H1 (cell line): ENCODE measurements at regions not wholly inside any gene's neighbourhood (a gene's known extent, or its start where the extent isn't known, plus 50 kb on each side); places are given as distances from the start of the nearest gene placed in this dataset.

Experiments
- CTCF ChIA-PET: fragments of 300-600 bp; sonication (Branson Sonifier 250); formaldehyde crosslinking; loops from one replicate; lab custom pipeline; 2021; ENCODE audit not compliant: partially characterized antibody; lab: Charles Lee
- POLR2A ChIA-PET: fragments of 300-600 bp; sonication (Branson Sonifier 250); formaldehyde crosslinking; loops from one replicate; lab custom pipeline; 2021; ENCODE audit warnings: inconsistent platforms; ENCODE audit not compliant: partially characterized antibody; lab: Charles Lee
- DNase-seq, 2 experiments: peaks; one replicate each; pipeline versions ENCODE4 v3.0.0 to v3.0.0-alpha.2; 2010 to 2022; ENCODE audit warnings: low spot score in 2 of 2, low read depth in 1 of 2, mixed read lengths in 1 of 2
- FAIRE-seq: peaks from 2 replicates; lab custom pipeline; 2011; peaks lifted over from hg19 to GRCh38; lab: Jason Lieb, UNC
- H2AFZ ChIP-seq: 2 replicates; pipeline ENCODE4 v1.8.1; 2012; ENCODE audit warnings: low read length, inconsistent platforms
- H2AK5ac ChIP-seq: 2 replicates; pipeline ENCODE4 v1.6.1; 2013; ENCODE audit warnings: low read depth, low read length
- H2BK120ac ChIP-seq: replicated peaks from 2 replicates; pipeline ENCODE3; 2013; ENCODE audit warnings: low read depth, low read length, inconsistent platforms
- H2BK12ac ChIP-seq: 2 replicates; pipeline ENCODE4 v1.6.1; 2013; ENCODE audit warnings: low read depth, low read length
- H2BK15ac ChIP-seq: 2 replicates; pipeline ENCODE4 v1.6.1; 2013; ENCODE audit warnings: low read length
- H2BK20ac ChIP-seq: 2 replicates; pipeline ENCODE4 v1.6.1; 2013; ENCODE audit warnings: low read length
- H2BK5ac ChIP-seq: 2 replicates; pipeline ENCODE4 v1.6.1; 2013; ENCODE audit warnings: low read depth, low read length
- H3K14ac ChIP-seq: 2 replicates; pipeline ENCODE4 v1.6.1; 2013; ENCODE audit warnings: inconsistent platforms; ENCODE audit not compliant: insufficient read length
- H3K18ac ChIP-seq: 2 replicates; pipeline ENCODE4 v1.6.1; 2013; ENCODE audit warnings: low read length; ENCODE audit errors: extremely low read depth
- H3K23ac ChIP-seq: 2 replicates; pipeline ENCODE4 v1.6.1; 2013; ENCODE audit warnings: inconsistent platforms; ENCODE audit not compliant: insufficient read length
- H3K23me2 ChIP-seq: 2 replicates; pipeline ENCODE4 v1.6.1; 2013; ENCODE audit warnings: low read depth, low read length
- H3K27ac ChIP-seq: 2 replicates; pipeline ENCODE4 v1.6.1; 2011; ENCODE audit warnings: low read depth, low read length, inconsistent platforms
- H3K27me3 ChIP-seq, 4 experiments: replicated peaks in 1 of 4; 1 replicate in 1 of 4; 2 replicates in 3 of 4; pipeline versions ENCODE4 v1.6.1 to v1.8.1; 2011 to 2013; ENCODE audit warnings: low read length in 3 of 4, mild to moderate bottlenecking in 3 of 4, inconsistent platforms in 2 of 4, mixed read lengths in 2 of 4, moderate library complexity in 1 of 4; ENCODE audit not compliant: control insufficient read depth in 3 of 4, insufficient read depth in 3 of 4; ENCODE audit errors: extremely low read depth in 1 of 4
- H3K36me3 ChIP-seq, 4 experiments: 2 replicates each; pipeline versions ENCODE4 v1.6.1 to v1.8.1; 2011 to 2013; ENCODE audit warnings: mild to moderate bottlenecking in 4 of 4, low read length in 3 of 4, moderate library complexity in 2 of 4, control low read depth in 1 of 4, inconsistent platforms in 1 of 4; ENCODE audit not compliant: insufficient read depth in 4 of 4, control insufficient read depth in 2 of 4
- H3K4ac ChIP-seq: replicated peaks from 2 replicates; pipeline ENCODE3; 2013; ENCODE audit warnings: low read length, low read depth, mixed read lengths, inconsistent platforms; ENCODE audit not compliant: insufficient read length
- H3K4me1 ChIP-seq, 4 experiments: replicated peaks in 1 of 4; 1 replicate in 1 of 4; 2 replicates in 3 of 4; pipeline versions ENCODE4 v1.6.1 to v1.8.1; 2011 to 2013; ENCODE audit warnings: low read length in 3 of 4, inconsistent platforms in 2 of 4, mixed read lengths in 1 of 4; ENCODE audit not compliant: insufficient read depth in 4 of 4, control insufficient read depth in 3 of 4
- H3K4me2 ChIP-seq, 2 experiments: 2 replicates each; pipeline versions ENCODE4 v1.6.1 to v1.8.1; 2011 to 2013; ENCODE audit warnings: low read depth in 2 of 2, low read length in 2 of 2, control low read depth in 1 of 2, inconsistent platforms in 1 of 2, mild to moderate bottlenecking in 1 of 2; ENCODE audit not compliant: insufficient read depth in 1 of 2
- H3K4me3 ChIP-seq, 4 experiments: fragments of 200-600, 300-600 bp in 1 of 4; sonication (generic), shearing (Covaris generic), sonication (Bioruptor Twin) in 1 of 4; 2 replicates each; pipeline versions ENCODE4 v1.5.1 to v1.8.1; 2011 to 2016; ENCODE audit warnings: low read length in 4 of 4, low read depth in 3 of 4, control low read depth in 2 of 4, inconsistent platforms in 2 of 4, mild to moderate bottlenecking in 2 of 4, mixed read lengths in 1 of 4, moderate library complexity in 1 of 4; ENCODE audit not compliant: insufficient read depth in 2 of 4; ENCODE audit errors: extremely low read depth in 1 of 4
- H3K56ac ChIP-seq: replicated peaks from 2 replicates; pipeline ENCODE3; 2013; ENCODE audit warnings: low read depth, mild to moderate bottlenecking, mixed read lengths, low read length, inconsistent platforms; ENCODE audit not compliant: insufficient read length
- H3K79me1 ChIP-seq: 2 replicates; pipeline ENCODE4 v1.6.1; 2013; ENCODE audit warnings: low read depth, low read length, control low read depth
- H3K79me2 ChIP-seq, 2 experiments: 2 replicates each; pipeline versions ENCODE4 v1.6.1 to v1.8.1; 2012 to 2013; ENCODE audit warnings: low read length in 2 of 2, mild to moderate bottlenecking in 2 of 2, inconsistent platforms in 1 of 2; ENCODE audit not compliant: insufficient read depth in 2 of 2, control insufficient read depth in 1 of 2
- H3K9ac ChIP-seq, 4 experiments: replicated peaks in 1 of 4; 1 replicate in 1 of 4; 2 replicates in 3 of 4; pipeline versions ENCODE4 v1.6.1 to v1.8.1; 2011 to 2013; ENCODE audit warnings: low read depth in 3 of 4, low read length in 3 of 4, control low read depth in 2 of 4, mild to moderate bottlenecking in 2 of 4, moderate library complexity in 2 of 4, inconsistent platforms in 1 of 4; ENCODE audit errors: extremely low read depth in 1 of 4
- H3K9me3 ChIP-seq, 2 experiments: 2 replicates each; pipeline versions ENCODE4 v1.6.1 to v1.8.1; 2012 to 2013; ENCODE audit warnings: mild to moderate bottlenecking in 2 of 2, moderate library complexity in 2 of 2, control low read depth in 1 of 2, inconsistent platforms in 1 of 2, low read depth in 1 of 2, low read length in 1 of 2, mixed read lengths in 1 of 2; ENCODE audit not compliant: insufficient read depth in 2 of 2
- H4K20me1 ChIP-seq, 2 experiments: replicated peaks in 1 of 2; 2 replicates each; pipeline versions ENCODE3 to v1.8.1; 2011 to 2013; ENCODE audit warnings: inconsistent platforms in 2 of 2, low read length in 2 of 2, mild to moderate bottlenecking in 1 of 2; ENCODE audit not compliant: insufficient read depth in 2 of 2, control insufficient read depth in 1 of 2
- H4K5ac ChIP-seq: 2 replicates; pipeline ENCODE4 v1.6.1; 2013; ENCODE audit warnings: low read length, low read depth, mixed read lengths, inconsistent platforms; ENCODE audit not compliant: insufficient read length
- H4K8ac ChIP-seq: 2 replicates; pipeline ENCODE4 v1.8.0; 2013; ENCODE audit warnings: mild to moderate bottlenecking, moderate library complexity, low read length, inconsistent platforms; ENCODE audit not compliant: insufficient read depth; ENCODE audit errors: extremely low read depth
- H4K91ac ChIP-seq: replicated peaks from 2 replicates; pipeline ENCODE3; 2013; ENCODE audit warnings: low read length, mixed read lengths, inconsistent platforms; ENCODE audit not compliant: insufficient read length
- BACH1 ChIP-seq: IDR thresholded peaks from 2 replicates; pipeline ENCODE4 v1.6.1; 2012; ENCODE audit warnings: low read length, improper control_type of control experiment
- CBX8 ChIP-seq: fragments of 300-800, 300-1000 bp; sonication (generic); IDR thresholded peaks from 2 replicates; pipeline ENCODE4 v1.7.1; 2016; ENCODE audit warnings: low read depth, low read length, borderline replicate concordance
- CREB1 ChIP-seq: IDR thresholded peaks from 2 replicates; pipeline ENCODE4 v1.6.1; 2012; ENCODE audit warnings: inconsistent platforms
- CTCF ChIP-seq, 3 experiments: IDR thresholded peaks; 1 replicate in 2 of 3; 2 replicates in 1 of 3; pipeline versions ENCODE4 v1.5.1 to v1.6.1; 2011; ENCODE audit warnings: low read length in 3 of 3, mild to moderate bottlenecking in 3 of 3, inconsistent platforms in 2 of 3, low read depth in 1 of 3, moderate library complexity in 1 of 3; ENCODE audit not compliant: insufficient read depth in 1 of 3; ENCODE audit errors: control extremely low read depth in 1 of 3
- GABPA ChIP-seq: IDR thresholded peaks from 2 replicates; pipeline ENCODE4 v1.6.1; 2011; ENCODE audit warnings: mild to moderate bottlenecking, low read length, moderate library complexity, borderline replicate concordance; ENCODE audit not compliant: insufficient read depth
- GTF2F1 ChIP-seq: IDR thresholded peaks from 2 replicates; pipeline ENCODE4 v1.6.1; 2012; ENCODE audit warnings: low read depth, low read length, improper control_type of control experiment, borderline replicate concordance
- NANOG ChIP-seq: IDR thresholded peaks from 2 replicates; pipeline ENCODE4 v1.6.1; 2011; ENCODE audit warnings: low read length, low read depth, mild to moderate bottlenecking, inconsistent platforms; ENCODE audit not compliant: insufficient read depth, poor library complexity, severe bottlenecking
- SIN3A ChIP-seq, 2 experiments: IDR thresholded peaks in 1 of 2; conservative IDR thresholded peaks in 1 of 2; 2 replicates each; pipeline ENCODE4 v1.6.1; 2011 to 2012; ENCODE audit warnings: low read length in 2 of 2, improper control_type of control experiment in 1 of 2, low read depth in 1 of 2, mild to moderate bottlenecking in 1 of 2
- SIRT6 ChIP-seq: IDR thresholded peaks from one replicate; pipeline ENCODE4 v1.7.1; 2012; ENCODE audit warnings: low read length, inconsistent platforms
- SP1 ChIP-seq: IDR thresholded peaks from 2 replicates; pipeline ENCODE4 v1.6.1; 2011; ENCODE audit warnings: low read depth, low read length
- YY1 ChIP-seq: IDR thresholded peaks from 2 replicates; pipeline ENCODE4 v1.6.1; 2011; ENCODE audit warnings: low read depth, mild to moderate bottlenecking, low read length
- WGBS, 2 experiments: shearing (Covaris generic) in 1 of 2; methylation state at CpG; one replicate each; pipeline versions ENCODE4 v1.1.6 to v1.1.7; 2013 to 2015; ENCODE audit warnings: low lambda C conversion rate in 2 of 2, mixed read lengths in 2 of 2, inconsistent platforms in 1 of 2, low coverage in 1 of 2, missing lambda C conversion rate in 1 of 2; ENCODE audit not compliant: insufficient replicate concordance in 2 of 2, insufficient coverage in 1 of 2, insufficient read length in 1 of 2; ENCODE audit errors: extremely low coverage in 1 of 2, missing lambda C conversion rate in 1 of 2; 5-methylcytosine and 5-hydroxymethylcytosine counted together

GRCh38 chr16:48955837-48956236 lies 325.8 kb downstream of the CBLN1 start:
- H3K56ac ChIP-seq: no peak overlapping the region
- no peak overlapping the region for H2BK120ac ChIP-seq
- peaks cover 0 to 4% of the 10 kb centered on the region in 2 experiments; a peak in 1 of 4 replicates for H3K9me3 ChIP-seq
- POLR2A ChIA-PET: no interaction called here
- H3K27me3 ChIP-seq: no peaks in the 10 kb centered on the region
- no peak overlapping the region for H4K5ac ChIP-seq
- H3K4ac ChIP-seq: no peak overlapping the region
- 86% methylated on average over 3 of the region's 3 CpGs; no CpG with 5 or more reads in 1 of the 2 experiments for WGBS, 2 experiments
- H4K91ac ChIP-seq: no peak overlapping the region
- no peak overlapping the region for H2AFZ ChIP-seq
- DNase-seq (no peak), FAIRE-seq (no peak)
- H4K20me1 ChIP-seq: no peaks in the 10 kb centered on the region
- no peaks in the 10 kb centered on the region for H3K4me1 ChIP-seq
- no peak overlapping the region for H3K27ac ChIP-seq
- H2BK15ac ChIP-seq: no peak overlapping the region
- H3K18ac ChIP-seq: no peak overlapping the region
- no peak overlapping the region for H3K9ac ChIP-seq
- no peak overlapping the region for H2BK20ac ChIP-seq
- no peaks in the 10 kb centered on the region for H3K79me1 ChIP-seq
- CTCF ChIA-PET: interaction anchor here (0.7 to 1.3 kb wide), 4 partner anchors 9 to 94 kb away, joined by 3 to 6 read pairs (median 4); no protein-coding TSS in a partner anchor
- H3K4me3 ChIP-seq: no peak overlapping the region
- H2BK12ac ChIP-seq: no peak overlapping the region
- no peak overlapping the region for H2AK5ac ChIP-seq
- no peak overlapping the region for H3K4me2 ChIP-seq
- no peak overlapping the region for H3K14ac ChIP-seq
- no peak overlapping the region for H2BK5ac ChIP-seq
- no peak overlapping the region for H4K8ac ChIP-seq
- no peaks in the 10 kb centered on the region for H3K23me2 ChIP-seq
- TF ChIP-seq SP1 (no peak), YY1 (no peak), CTCF (IDR thresholded peaks at IDR 0.05; ENCODE audit: control extremely low read depth in 1 of 3, insufficient read depth in 1 of 3, low read depth in 1 of 3, low read length in 3 of 3) (no peak), GABPA (no peak), CREB1 (no peak), CBX8 (no peak), BACH1 (no peak), NANOG (no peak), SIN3A (conservative IDR thresholded peaks at IDR 0.05 in 1 of 2, IDR thresholded peaks at IDR 0.05 in 1 of 2; ENCODE audit: low read depth in 1 of 2, low read length in 2 of 2) (no peak), GTF2F1 (no peak), SIRT6 (no peak)
- no peaks in the 10 kb centered on the region for H3K79me2 ChIP-seq
- no peak overlapping the region for H3K23ac ChIP-seq
- no peaks in the 10 kb centered on the region for H3K36me3 ChIP-seq
